Transverse colon (tissue), 4 donors: ENCODE measurements at regions not wholly inside any gene's neighbourhood (a gene's known extent, or its start where the extent isn't known, plus 50 kb on each side); places are given as distances from the start of the nearest gene placed in this dataset.
"Not testable (repeated sequence)": the region's sequence is repeated elsewhere in the genome, so short reads cannot be mapped to it uniquely, and the experiment has no call there.

Experiments
- DNase-seq: peaks from one replicate; pipeline ENCODE4 v3.0.0-alpha.2; 2019
- H3K27ac ChIP-seq, 4 donors: fragments of 200-600 bp; sonication (generic); 2 replicates each; pipeline ENCODE4 v1.5.1; 2016 to 2018; ENCODE audit warnings: inconsistent platforms in 4 of 4
- H3K27me3 ChIP-seq: fragments of 200-600 bp; sonication (generic); 2 replicates; pipeline ENCODE4 v1.5.1; 2017; ENCODE audit warnings: inconsistent platforms
- H3K36me3 ChIP-seq, 4 donors: fragments of 200-600 bp; sonication (generic); 2 replicates each; pipeline ENCODE4 v1.5.1; 2017 to 2019; ENCODE audit warnings: inconsistent platforms in 4 of 4
- H3K4me1 ChIP-seq, 4 donors: fragments of 200-600 bp; sonication (generic); 2 replicates each; pipeline ENCODE4 v1.5.1; 2017 to 2020; ENCODE audit warnings: inconsistent platforms in 4 of 4
- H3K4me3 ChIP-seq, 4 donors: fragments of 200-600 bp; sonication (generic); 1 replicate in 1 of 4; 2 replicates in 3 of 4; pipeline versions ENCODE4 v1.5.1 to v1.6.1; 2017 to 2019; ENCODE audit warnings: inconsistent platforms in 4 of 4
- H3K9me3 ChIP-seq, 2 donors: fragments of 200-600 bp; sonication (generic); 2 replicates each; pipeline ENCODE4 v1.5.1; 2017 to 2019; ENCODE audit warnings: inconsistent platforms in 2 of 2
- WGBS, 2 donors: methylation state at CpG; one replicate each; pipeline ENCODE4 v1.1.5; 2018; ENCODE audit warnings: low coverage in 1 of 2; 5-methylcytosine and 5-hydroxymethylcytosine counted together
- in situ Hi-C, 4 donors: fragments of 200-750 bp; cut with MboI; loops; one replicate each; pipeline versions ENCODE4 v1.15.0 to v1.15.1; 2017; ENCODE audit warnings: low sequenced_read_pairs in 3 of 4, low pct_ligation_motif_present in 1 of 4, low pct_unique_long_range_greater_than_20kb in 1 of 4
- intact Hi-C: fragments of 100-400 bp; cut with DNase I; formaldehyde crosslinking; loops from one replicate; pipeline ENCODE4 v1.15.1; 2023; ENCODE audit warnings: low total_unique reads

- in situ Hi-C loops = not testable (repeated sequence)
Measured at GRCh38 chr16:88148078-88148477, 196.8 kb downstream of the BANP start.

GRCh38 chr16:88148682-88149081 is 197.4 kb downstream of the BANP start:
- DNase-seq, H3K27ac ChIP-seq, H3K9me3 ChIP-seq, H3K27me3 ChIP-seq, in situ Hi-C loops, intact Hi-C loops, H3K36me3 ChIP-seq, H3K4me1 ChIP-seq, H3K4me3 ChIP-seq: not testable (repeated sequence)
- 90% methylated on average over 11 of the region's 11 CpGs; no CpG with 5 or more reads in 1 of the 2 donors for WGBS, 2 donors

More at GRCh38 chr16:88148078-88148477, 196.8 kb downstream of the BANP start:
- WGBS, 2 donors = 87% methylated on average over 16 of the region's 16 CpGs; no CpG with 5 or more reads in 1 of the 2 donors
- H3K27ac ChIP-seq, H3K9me3 ChIP-seq, H3K4me1 ChIP-seq, H3K27me3 ChIP-seq, H3K4me3 ChIP-seq, DNase-seq, intact Hi-C loops, H3K36me3 ChIP-seq: not testable (repeated sequence)

GRCh38 chr16:88149158-88149603 is 197.9 kb downstream of the BANP start:
- whole genome bisulfite sequencing, 2 donors = 86% methylated on average over 14 of the region's 14 CpGs; no CpG with 5 or more reads in 1 of the 2 donors
- H3K4me1 ChIP-seq, DNase-seq, intact Hi-C loops, H3K9me3 ChIP-seq, in situ Hi-C loops, H3K27me3 ChIP-seq, H3K27ac ChIP-seq, H3K4me3 ChIP-seq, H3K36me3 ChIP-seq: not testable (repeated sequence)

GRCh38 chr16:88149663-88150062 is 198.4 kb downstream of the BANP start:
- H3K27ac ChIP-seq, H3K9me3 ChIP-seq, H3K36me3 ChIP-seq, H3K27me3 ChIP-seq, in situ Hi-C loops, H3K4me1 ChIP-seq, DNase-seq, intact Hi-C loops, H3K4me3 ChIP-seq: not testable (repeated sequence)
- 86% methylated on average over 3 of the region's 3 CpGs; no CpG with 5 or more reads in 1 of the 2 donors for WGBS, 2 donors

GRCh38 chr16:88150456-88151128 is 199.4 kb downstream of the BANP start:
- H3K27ac ChIP-seq, H3K4me1 ChIP-seq, H3K4me3 ChIP-seq, in situ Hi-C loops, H3K27me3 ChIP-seq, H3K9me3 ChIP-seq, intact Hi-C loops, H3K36me3 ChIP-seq: not testable (repeated sequence)
- 44% methylated on average over 27 of the region's 27 CpGs; no CpG with 5 or more reads in 1 of the 2 donors for WGBS, 2 donors
- DNase-seq = peak; percentile 56

GRCh38 chr16:88151129-88151499 is 199.9 kb downstream of the BANP start:
- H3K27me3 ChIP-seq, intact Hi-C loops, in situ Hi-C loops, H3K4me3 ChIP-seq, H3K9me3 ChIP-seq, H3K36me3 ChIP-seq, H3K27ac ChIP-seq, DNase-seq, H3K4me1 ChIP-seq: not testable (repeated sequence)
- WGBS, 2 donors = 83% methylated on average over 21 of the region's 25 CpGs; no CpG with 5 or more reads in 1 of the 2 donors

- intact Hi-C loops, DNase-seq: not testable (repeated sequence)
- WGBS, 2 donors = 82% methylated on average over 24 of the region's 27 CpGs; no CpG with 5 or more reads in 1 of the 2 donors
Measured at GRCh38 chr16:88151859-88152843, 200.9 kb downstream of the BANP start.

GRCh38 chr16:88152879-88153278 is 201.6 kb downstream of the BANP start:
- H3K27ac ChIP-seq, H3K9me3 ChIP-seq, H3K36me3 ChIP-seq, DNase-seq, H3K27me3 ChIP-seq, in situ Hi-C loops, H3K4me1 ChIP-seq, H3K4me3 ChIP-seq, intact Hi-C loops: not testable (repeated sequence)
- WGBS, 2 donors = 82% methylated on average over 20 of the region's 20 CpGs; no CpG with 5 or more reads in 1 of the 2 donors

More at GRCh38 chr16:88151859-88152843, 200.9 kb downstream of the BANP start:
- H3K27ac ChIP-seq, H3K36me3 ChIP-seq, in situ Hi-C loops, H3K4me1 ChIP-seq, H3K4me3 ChIP-seq, H3K27me3 ChIP-seq, H3K9me3 ChIP-seq: not testable (repeated sequence)

GRCh38 chr16:88153516-88153915 is 202.3 kb downstream of the BANP start:
- H3K27ac ChIP-seq, in situ Hi-C loops, H3K4me3 ChIP-seq, H3K27me3 ChIP-seq, H3K4me1 ChIP-seq, DNase-seq, H3K9me3 ChIP-seq, H3K36me3 ChIP-seq, intact Hi-C loops: not testable (repeated sequence)
- WGBS, 2 donors = 93% methylated on average over 6 of the region's 12 CpGs; no CpG with 5 or more reads in 1 of the 2 donors

GRCh38 chr16:88154886-88155285 is 203.7 kb downstream of the BANP start:
- WGBS, 2 donors = 76 to 80% methylated on average over 2 to 7 of the region's 8 CpGs
- H3K36me3 ChIP-seq, H3K27me3 ChIP-seq, intact Hi-C loops, H3K4me3 ChIP-seq, in situ Hi-C loops, H3K4me1 ChIP-seq, DNase-seq, H3K9me3 ChIP-seq, H3K27ac ChIP-seq: not testable (repeated sequence)
